ENCODE measurements at regions not wholly inside any gene's neighbourhood (a gene's known extent, or its start where the extent isn't known, plus 50 kb on each side); places are given as distances from the start of the nearest gene placed in this dataset.

DNA sequence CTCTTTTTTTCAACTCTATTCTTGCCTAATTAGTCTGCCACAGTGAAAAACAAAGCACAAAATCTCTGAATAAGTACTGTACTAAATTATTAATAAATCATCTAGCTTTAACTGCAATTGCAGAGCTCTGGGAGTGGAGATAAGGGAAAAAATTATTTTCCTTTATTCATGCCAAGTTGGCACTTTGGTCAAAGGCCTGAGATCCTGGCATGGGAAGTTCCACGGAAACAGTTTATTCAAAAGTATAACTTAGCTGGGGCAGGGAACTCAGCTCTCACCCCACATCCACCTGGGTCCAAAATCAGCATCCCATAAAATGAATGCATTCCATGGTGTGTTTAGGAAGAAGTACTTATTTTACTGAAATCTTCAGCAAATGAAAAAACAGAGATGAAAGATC lies 185.2 kb upstream of the APCDD1 start:
- TF ChIP-seq, protein P1, sequence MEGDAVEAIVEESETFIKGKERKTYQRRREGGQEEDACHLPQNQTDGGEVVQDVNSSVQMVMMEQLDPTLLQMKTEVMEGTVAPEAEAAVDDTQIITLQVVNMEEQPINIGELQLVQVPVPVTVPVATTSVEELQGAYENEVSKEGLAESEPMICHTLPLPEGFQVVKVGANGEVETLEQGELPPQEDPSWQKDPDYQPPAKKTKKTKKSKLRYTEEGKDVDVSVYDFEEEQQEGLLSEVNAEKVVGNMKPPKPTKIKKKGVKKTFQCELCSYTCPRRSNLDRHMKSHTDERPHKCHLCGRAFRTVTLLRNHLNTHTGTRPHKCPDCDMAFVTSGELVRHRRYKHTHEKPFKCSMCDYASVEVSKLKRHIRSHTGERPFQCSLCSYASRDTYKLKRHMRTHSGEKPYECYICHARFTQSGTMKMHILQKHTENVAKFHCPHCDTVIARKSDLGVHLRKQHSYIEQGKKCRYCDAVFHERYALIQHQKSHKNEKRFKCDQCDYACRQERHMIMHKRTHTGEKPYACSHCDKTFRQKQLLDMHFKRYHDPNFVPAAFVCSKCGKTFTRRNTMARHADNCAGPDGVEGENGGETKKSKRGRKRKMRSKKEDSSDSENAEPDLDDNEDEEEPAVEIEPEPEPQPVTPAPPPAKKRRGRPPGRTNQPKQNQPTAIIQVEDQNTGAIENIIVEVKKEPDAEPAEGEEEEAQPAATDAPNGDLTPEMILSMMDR (IDR thresholded peaks at IDR 0.05) = no peak
- TF ChIP-seq EP300 (IDR thresholded peaks at IDR 0.05) (no peak), POLR2A (IDR thresholded peaks at IDR 0.05) (no peak)
